IMR-90 (cell line): ENCODE measurements at regions not wholly inside any gene's neighbourhood (a gene's known extent, or its start where the extent isn't known, plus 50 kb on each side); places are given as distances from the start of the nearest gene placed in this dataset.

Experiments used
- ATAC-seq: fragments of 200-7000 bp; cut with Tn5 transposase; 2 replicates; pipeline ENCODE4 v1.9.1; 2020; ENCODE audit warnings: low read depth, mild to moderate bottlenecking, moderate library complexity
- BruUV-seq: library from RNA; stranded (reverse); fragments of 400-500 nt; replicated peaks from 2 replicates; lab custom pipeline; 2021; lab: Mats Ljungman, UMichigan
- CTCF ChIA-PET: fragments of 300-600 bp; formaldehyde crosslinking; extraction: SDS; loops from one replicate; lab custom pipeline; 2021; ENCODE audit warnings: antibody characterized with exemption; lab: Yijun Ruan, JAX
- POLR2A ChIA-PET: fragments of 300-600 bp; sonication (Branson Sonifier 250); formaldehyde crosslinking; loops from one replicate; lab custom pipeline; 2022; ENCODE audit warnings: antibody characterized with exemption; ENCODE audit not compliant: unreplicated experiment; lab: Charles Lee
- DNase-seq: peaks from one replicate; pipeline ENCODE4 v3.0.0; 2013
- H2AFZ ChIP-seq: replicated peaks from 2 replicates; pipeline ENCODE3; 2013; ENCODE audit warnings: low read length, mild to moderate bottlenecking; ENCODE audit not compliant: poor library complexity
- H2AK5ac ChIP-seq: 2 replicates; pipeline ENCODE4 v1.6.1; 2013; ENCODE audit warnings: low read depth, low read length, inconsistent platforms
- H2AK9ac ChIP-seq: replicated peaks from 2 replicates; pipeline ENCODE3; 2013; ENCODE audit warnings: mild to moderate bottlenecking, low read depth, low read length, moderate library complexity; ENCODE audit not compliant: poor library complexity
- H2BK120ac ChIP-seq: 2 replicates; pipeline ENCODE4 v1.6.1; 2013; ENCODE audit warnings: low read depth, low read length, inconsistent platforms
- H2BK15ac ChIP-seq: 3 replicates; pipeline ENCODE4 v1.6.1; 2013; ENCODE audit warnings: low read depth, low read length, inconsistent platforms
- H2BK20ac ChIP-seq: 2 replicates; pipeline ENCODE4 v1.6.1; 2013; ENCODE audit warnings: low read depth, mild to moderate bottlenecking, inconsistent platforms, low read length, moderate library complexity
- H2BK5ac ChIP-seq: 2 replicates; pipeline ENCODE4 v1.6.1; 2013; ENCODE audit warnings: mild to moderate bottlenecking, low read depth, low read length, inconsistent platforms; ENCODE audit not compliant: poor library complexity, severe bottlenecking
- H3K14ac ChIP-seq: replicated peaks from 2 replicates; pipeline ENCODE4 v1.6.1; 2013; ENCODE audit warnings: low read depth, low read length, inconsistent platforms
- H3K18ac ChIP-seq: 2 replicates; pipeline ENCODE4 v1.6.1; 2013; ENCODE audit warnings: low read depth, low read length, control low read depth
- H3K23ac ChIP-seq: 2 replicates; pipeline ENCODE4 v1.6.1; 2013; ENCODE audit warnings: low read depth, low read length, inconsistent platforms
- H3K27ac ChIP-seq: 2 replicates; pipeline ENCODE4 v1.5.1; 2013; ENCODE audit warnings: mild to moderate bottlenecking, control low read depth, low read length; ENCODE audit not compliant: insufficient read depth
- H3K27me3 ChIP-seq: 2 replicates; pipeline ENCODE4 v1.6.1; 2013; ENCODE audit warnings: low read length; ENCODE audit not compliant: control insufficient read depth, insufficient read depth
- H3K36me3 ChIP-seq: 2 replicates; pipeline ENCODE4 v1.6.1; 2013; ENCODE audit warnings: low read length, mixed read lengths; ENCODE audit not compliant: control insufficient read depth, insufficient read depth
- H3K4ac ChIP-seq: 2 replicates; pipeline ENCODE4 v1.6.1; 2013; ENCODE audit warnings: low read depth, low read length, inconsistent platforms
- H3K4me1 ChIP-seq: 2 replicates; pipeline ENCODE4 v1.6.1; 2013; ENCODE audit warnings: low read length, mixed read lengths; ENCODE audit not compliant: control insufficient read depth, insufficient read depth
- H3K4me2 ChIP-seq: 2 replicates; pipeline ENCODE4 v1.6.1; 2013; ENCODE audit warnings: low read depth, mild to moderate bottlenecking, control low read depth, low read length, moderate library complexity
- H3K4me3 ChIP-seq: 2 replicates; pipeline ENCODE4 v1.5.1; 2013; ENCODE audit warnings: low read depth, mild to moderate bottlenecking, control low read depth, low read length, moderate library complexity; ENCODE audit not compliant: insufficient read depth
- H3K56ac ChIP-seq: 2 replicates; pipeline ENCODE4 v1.6.1; 2013; ENCODE audit warnings: low read length, inconsistent platforms; ENCODE audit not compliant: insufficient read depth; ENCODE audit errors: extremely low read depth
- H3K79me1 ChIP-seq, 2 experiments: 2 replicates each; pipeline ENCODE4 v1.6.1; 2013; ENCODE audit warnings: low read length in 2 of 2, inconsistent platforms in 1 of 2, low read depth in 1 of 2
- H3K9ac ChIP-seq: 2 replicates; pipeline ENCODE4 v1.6.1; 2013; ENCODE audit warnings: low read depth, low read length, control low read depth
- H3K9me1 ChIP-seq: 2 replicates; pipeline ENCODE4 v1.6.1; 2013; ENCODE audit warnings: low read length, inconsistent platforms; ENCODE audit not compliant: insufficient read depth
- H3K9me3 ChIP-seq: 2 replicates; pipeline ENCODE4 v1.6.1; 2013; ENCODE audit warnings: low read length; ENCODE audit not compliant: control insufficient read depth, insufficient read depth
- H4K20me1 ChIP-seq: 2 replicates; pipeline ENCODE4 v1.6.1; 2013; ENCODE audit warnings: low read length, inconsistent platforms; ENCODE audit not compliant: insufficient read depth
- H4K5ac ChIP-seq: 2 replicates; pipeline ENCODE4 v1.6.1; 2013; ENCODE audit warnings: mild to moderate bottlenecking, low read depth, low read length, control low read depth
- H4K8ac ChIP-seq, 2 experiments: 2 replicates each; pipeline ENCODE4 v1.6.1; 2013; ENCODE audit warnings: low read depth in 2 of 2, low read length in 2 of 2, control low read depth in 1 of 2, inconsistent platforms in 1 of 2
- H4K91ac ChIP-seq: 2 replicates; pipeline ENCODE4 v1.6.1; 2013; ENCODE audit warnings: low read depth, low read length, inconsistent platforms; ENCODE audit not compliant: insufficient read depth
- BHLHE40 ChIP-seq: fragments of 150-350 bp; IDR thresholded peaks from 2 replicates; pipeline ENCODE4 v1.6.1; 2016; ENCODE audit warnings: mild to moderate bottlenecking, low read depth, low read length
- CEBPB ChIP-seq: IDR thresholded peaks from 2 replicates; pipeline ENCODE4 v1.6.1; 2012; ENCODE audit warnings: low read depth, low read length, improper control_type of control experiment
- CHD1 ChIP-seq: IDR thresholded peaks from 2 replicates; pipeline ENCODE4 v1.6.1; 2012; ENCODE audit warnings: low read depth, low read length, improper control_type of control experiment
- CTCF ChIP-seq: conservative IDR thresholded peaks from 2 replicates; pipeline ENCODE4 v1.5.1; 2012; ENCODE audit warnings: mild to moderate bottlenecking, low read depth, low read length, improper control_type of control experiment
- ELK1 ChIP-seq: fragments of 150-350 bp; IDR thresholded peaks from 2 replicates; pipeline ENCODE4 v1.6.1; 2016; ENCODE audit warnings: low read depth, mild to moderate bottlenecking, low read length, moderate library complexity, borderline replicate concordance
- FOS ChIP-seq: fragments of 150-350 bp; IDR thresholded peaks from 2 replicates; pipeline ENCODE4 v1.6.1; 2016; ENCODE audit warnings: low read depth, low read length
- MAFK ChIP-seq: IDR thresholded peaks from 2 replicates; pipeline ENCODE4 v1.6.1; 2012; ENCODE audit warnings: low read depth, low read length, improper control_type of control experiment
- MAZ ChIP-seq: IDR thresholded peaks from 2 replicates; pipeline ENCODE4 v1.6.1; 2012; ENCODE audit warnings: low read depth, mild to moderate bottlenecking, low read length, improper control_type of control experiment, moderate library complexity, borderline replicate concordance
- MXI1 ChIP-seq: IDR thresholded peaks from 2 replicates; pipeline ENCODE4 v1.6.1; 2012; ENCODE audit warnings: low read depth, mild to moderate bottlenecking, low read length, moderate library complexity, borderline replicate concordance
- NFE2L2 ChIP-seq: fragments of 150-350 bp; IDR thresholded peaks from 2 replicates; pipeline ENCODE4 v1.6.1; 2016; ENCODE audit warnings: low read depth, mild to moderate bottlenecking, low read length
- POLR2A ChIP-seq: IDR thresholded peaks from 2 replicates; pipeline ENCODE4 v1.6.1; 2012; ENCODE audit warnings: mild to moderate bottlenecking, low read depth, low read length
- RAD21 ChIP-seq: IDR thresholded peaks from 2 replicates; pipeline ENCODE4 v1.6.1; 2012; ENCODE audit warnings: low read length, improper control_type of control experiment
- RCOR1 ChIP-seq: IDR thresholded peaks from 2 replicates; pipeline ENCODE4 v1.6.1; 2012; ENCODE audit warnings: mild to moderate bottlenecking, low read length, improper control_type of control experiment; ENCODE audit not compliant: insufficient replicate concordance
- RFX5 ChIP-seq: IDR thresholded peaks from 2 replicates; pipeline ENCODE4 v1.8.0; 2012; ENCODE audit warnings: low read depth, mild to moderate bottlenecking, low read length, moderate library complexity
- SMC3 ChIP-seq: fragments of 150-350 bp; IDR thresholded peaks from 2 replicates; pipeline ENCODE4 v1.6.1; 2016; ENCODE audit warnings: low read depth, mild to moderate bottlenecking, antibody characterized with exemption, low read length, moderate library complexity
- USF2 ChIP-seq: fragments of 150-350 bp; IDR thresholded peaks from 2 replicates; pipeline ENCODE4 v1.6.1; 2017; ENCODE audit warnings: mild to moderate bottlenecking, antibody characterized with exemption, low read length, low read depth
- WGBS, 2 experiments: methylation state at CpG; one replicate each; pipeline versions ENCODE4 v1.1.5 to v1.1.7; 2013; ENCODE audit warnings: missing lambda C conversion rate in 2 of 2; ENCODE audit not compliant: insufficient read length in 1 of 2; ENCODE audit errors: extremely low coverage in 2 of 2; 5-methylcytosine and 5-hydroxymethylcytosine counted together
- dilution Hi-C: fragments of 300-500 bp; cut with HindIII; formaldehyde crosslinking; loops from one replicate; pipeline ENCODE4 v1.14.3; 2018; ENCODE audit warnings: low sequenced_read_pairs; ENCODE audit not compliant: unreplicated experiment
- in situ Hi-C: fragments of 300-500 bp; cut with MboI; formaldehyde crosslinking; loops from 3 replicates; pipeline ENCODE4 v1.14.3; 2019; ENCODE audit warnings: low sequenced_read_pairs, inconsistent platforms, mixed read lengths
- intact Hi-C: fragments of 100-400 bp; cut with micrococcal nuclease; formaldehyde crosslinking; loops from 2 replicates; pipeline ENCODE4 v1.10.0; 2022

- no peak overlapping the region for H2AK5ac ChIP-seq
- no peaks in the 10 kb centered on the region for H3K4me1 ChIP-seq
- no peak for DNase-seq
- H3K14ac ChIP-seq = no peak overlapping the region
- H2AK9ac ChIP-seq = no peak overlapping the region
- H3K79me1 ChIP-seq = no peaks in the 10 kb centered on the region
- POLR2A ChIA-PET = no interaction called here
- H4K91ac ChIP-seq = no peak overlapping the region
- H4K5ac ChIP-seq = no peak overlapping the region
- CTCF ChIA-PET = no interaction called here
- H3K9ac ChIP-seq = no peak overlapping the region
- no peak for TF ChIP-seq POLR2A
- no peak for TF ChIP-seq ELK1
- no peak for TF ChIP-seq SMC3
- no peak for TF ChIP-seq RAD21
- no peak for TF ChIP-seq MAZ
- no peak for TF ChIP-seq CHD1
- TF ChIP-seq MAFK = no peak
- TF ChIP-seq RCOR1 = no peak
- no peak for TF ChIP-seq BHLHE40
- TF ChIP-seq RFX5 = no peak
- TF ChIP-seq CEBPB = no peak
- TF ChIP-seq CTCF = no peak
- TF ChIP-seq USF2 = no peak
- TF ChIP-seq NFE2L2 = no peak
- TF ChIP-seq MXI1 = no peak
- TF ChIP-seq FOS = no peak
- H4K8ac ChIP-seq = no peak overlapping the region
- H3K4ac ChIP-seq = no peak overlapping the region
- H3K4me3 ChIP-seq = no peak overlapping the region
- no peaks in the 10 kb centered on the region for H3K9me3 ChIP-seq
- H2AFZ ChIP-seq = no peak overlapping the region
- no peak overlapping the region for H2BK5ac ChIP-seq
- H2BK20ac ChIP-seq = no peak overlapping the region
- no peaks in the 10 kb centered on the region for H4K20me1 ChIP-seq
- BruUV-seq = no TSS peak
- H3K18ac ChIP-seq = no peak overlapping the region
- no peak overlapping the region for H3K4me2 ChIP-seq
- no peak overlapping the region for H2BK120ac ChIP-seq
- no peaks in the 10 kb centered on the region for H3K27me3 ChIP-seq
- WGBS, 2 experiments = no CpG with 5 or more reads among the region's 10 CpGs
- no peak overlapping the region for H3K23ac ChIP-seq
- dilution Hi-C loops = no loop called here
- no peak for ATAC-seq
- intact Hi-C loops = no loop called here
- in situ Hi-C loops = no loop called here
- H3K36me3 ChIP-seq = no peaks in the 10 kb centered on the region
- H2BK15ac ChIP-seq = no peak overlapping the region
- H3K27ac ChIP-seq = no peak overlapping the region
- no peaks in the 10 kb centered on the region for H3K9me1 ChIP-seq
- no peak overlapping the region for H3K56ac ChIP-seq
Observed at GRCh38 chr2:59385971-59386370, 1144.8 kb upstream of the FANCL start.
